Adrenal gland (tissue), 9 donors: ENCODE measurements at regions not wholly inside any gene's neighbourhood (a gene's known extent, or its start where the extent isn't known, plus 50 kb on each side); places are given as distances from the start of the nearest gene placed in this dataset.
A peak's percentile ranks its signal among the peaks of the same experiment; 100 is the strongest.

Experiments used
- DNase-seq, 7 donors: peaks; one replicate each; pipeline ENCODE4 v3.0.0-alpha.2; 2019 to 2020
- H3K27ac ChIP-seq, 5 donors: fragments of 200-600 bp; sonication (generic) in 4 of 5; 1 replicate in 3 of 5; 2 replicates in 2 of 5; pipeline versions ENCODE4 v1.5.1 to v1.8.0; 2016 to 2020; ENCODE audit warnings: mild to moderate bottlenecking in 1 of 5
- H3K27me3 ChIP-seq: fragments of 200-600 bp; 2 replicates; pipeline ENCODE4 v1.8.0; 2021
- H3K36me3 ChIP-seq, 2 donors: fragments of 200-600 bp; replicated peaks in 1 of 2; 1 replicate in 1 of 2; 2 replicates in 1 of 2; pipeline versions ENCODE4 v1.5.1 to v1.8.0; 2018 to 2022
- H3K4me1 ChIP-seq, 2 donors: fragments of 200-600 bp; replicated peaks in 1 of 2; 1 replicate in 1 of 2; 2 replicates in 1 of 2; pipeline versions ENCODE4 v1.5.1 to v1.8.0; 2018 to 2021
- H3K4me3 ChIP-seq, 4 donors: fragments of 200-600 bp; sonication (generic) in 3 of 4; one replicate each; pipeline ENCODE4 v1.5.1; 2016 to 2018
- H3K9me3 ChIP-seq, 3 donors: fragments of 200-600 bp; sonication (generic) in 1 of 3; replicated peaks in 1 of 3; 1 replicate in 2 of 3; 2 replicates in 1 of 3; pipeline versions ENCODE4 v1.5.1 to v1.8.0; 2016 to 2021
- CTCF ChIP-seq, 6 experiments: fragments of 450-650 bp in 4 of 6; fragments of 200-600 bp in 2 of 6; sonication (generic) in 1 of 6; IDR thresholded peaks; 1 replicate in 5 of 6; 2 replicates in 1 of 6; pipeline versions ENCODE4 v1.5.1 to v1.8.0; 2016 to 2021; ENCODE audit warnings: antibody characterized with exemption in 6 of 6, mild to moderate bottlenecking in 2 of 6, moderate library complexity in 1 of 6
- POLR2A ChIP-seq, 2 donors: fragments of 450-650 bp; IDR thresholded peaks; one replicate each; pipeline ENCODE4 v1.6.1; 2017; ENCODE audit warnings: antibody characterized with exemption in 2 of 2, mild to moderate bottlenecking in 2 of 2, moderate library complexity in 1 of 2
- WGBS, 4 donors: extraction: QIAGEN DNeasy Blood & Tissue Kit in 2 of 4; methylation state at CpG; one replicate each; pipeline versions ENCODE4 v1.1.5 to v1.1.7; 2013 to 2017; 5-methylcytosine and 5-hydroxymethylcytosine counted together
- intact Hi-C, 2 donors: fragments of 100-400 bp; cut with DNase I; formaldehyde crosslinking; loops; one replicate each; pipeline versions ENCODE4 v1.14.1 to v1.15.0; 2022 to 2023
- donor health status: healthy with polysubstance abuse.
- donor health status: Bipolar disorder and iron deficiency.
- donor health status: DM: yes; HTN: yes; CAD: no.
- donor health status: DM: no; HTN: no; CAD: no.
- donor health status: DM: no; HTN: no; CAD: no.

- 96 to 98% (median 97%) methylated on average over 6 of the region's 6 CpGs for WGBS, 4 donors
- intact Hi-C loops = no loop called here
- H3K36me3 ChIP-seq = peaks cover 0 to 14% of the 10 kb centered on the region in 2 donors
These were observed 158.3 kb downstream of the CRYBB2 start for GRCh38 chr22:25377699-25378098.

GRCh38 chr22:25380122-25380747 is 160.8 kb downstream of the CRYBB2 start:
- H3K27me3 ChIP-seq = no peaks in the 10 kb centered on the region
- no peaks in the 10 kb centered on the region for H3K9me3 ChIP-seq
- WGBS, 4 donors = 90 to 97% (median 93%) methylated on average over 4 to 5 of the region's 5 CpGs
- TF ChIP-seq CTCF (IDR thresholded peaks at IDR 0.05) (no peak), POLR2A (IDR thresholded peaks at IDR 0.05) (no peak)
- H3K4me3 ChIP-seq = no peak overlapping the region
- intact Hi-C loops = no loop called here
- H3K36me3 ChIP-seq = peaks cover 0 to 14% of the 10 kb centered on the region in 2 donors
- no peaks in the 10 kb centered on the region for H3K4me1 ChIP-seq
- DNase-seq = no peak
- no peak overlapping the region for H3K27ac ChIP-seq

More at GRCh38 chr22:25377699-25378098, 158.3 kb downstream of the CRYBB2 start:
- TF ChIP-seq POLR2A (IDR thresholded peaks at IDR 0.05) (no peak), CTCF (IDR thresholded peaks at IDR 0.05) (no peak)
- no peak for DNase-seq
- H3K9me3 ChIP-seq = no peaks in the 10 kb centered on the region
- H3K27ac ChIP-seq = no peak overlapping the region
- H3K4me1 ChIP-seq = no peaks in the 10 kb centered on the region
- H3K4me3 ChIP-seq = no peak overlapping the region
- H3K27me3 ChIP-seq = no peaks in the 10 kb centered on the region

GRCh38 chr22:25382762-25383161 is 163.3 kb downstream of the CRYBB2 start:
- 66 to 90% (median 79%) methylated on average over 5 to 7 of the region's 7 CpGs for WGBS, 4 donors
- Histone ChIP-seq H3K4me1 (peaks cover 4 to 9% of the 10 kb centered on the region in 2 donors), H3K4me3 (no peak overlapping the region), H3K27ac (no peak overlapping the region), H3K9me3 (no peaks in the 10 kb centered on the region), H3K27me3 (no peaks in the 10 kb centered on the region), H3K36me3 (peaks cover 0 to 14% of the 10 kb centered on the region in 2 donors)
- intact Hi-C loops = no loop called here
- DNase-seq = no peak
- TF ChIP-seq POLR2A (IDR thresholded peaks at IDR 0.05) (no peak), CTCF (IDR thresholded peaks at IDR 0.05) (peak in 1 of 6 experiments; percentile 10)

- intact Hi-C loops = no loop called here
- 69 to 86% (median 85%) methylated on average over 7 to 15 of the region's 15 CpGs for WGBS, 4 donors
- H3K27ac ChIP-seq = no peak overlapping the region
- H3K4me3 ChIP-seq = no peak overlapping the region
- no peaks in the 10 kb centered on the region for H3K27me3 ChIP-seq
- no peaks in the 10 kb centered on the region for H3K9me3 ChIP-seq
- TF ChIP-seq CTCF (IDR thresholded peaks at IDR 0.05) = no peak
- no peak for TF ChIP-seq POLR2A (IDR thresholded peaks at IDR 0.05)
- H3K4me1 ChIP-seq = peaks cover 4 to 9% of the 10 kb centered on the region in 2 donors
- H3K36me3 ChIP-seq = peaks cover 0 to 14% of the 10 kb centered on the region in 2 donors
- DNase-seq = no peak
These were observed 163.9 kb downstream of the CRYBB2 start for GRCh38 chr22:25383278-25383820.
